ENCODE measurements at regions not wholly inside any gene's neighbourhood (a gene's known extent, or its start where the extent isn't known, plus 50 kb on each side); places are given as distances from the start of the nearest gene placed in this dataset.

DNA sequence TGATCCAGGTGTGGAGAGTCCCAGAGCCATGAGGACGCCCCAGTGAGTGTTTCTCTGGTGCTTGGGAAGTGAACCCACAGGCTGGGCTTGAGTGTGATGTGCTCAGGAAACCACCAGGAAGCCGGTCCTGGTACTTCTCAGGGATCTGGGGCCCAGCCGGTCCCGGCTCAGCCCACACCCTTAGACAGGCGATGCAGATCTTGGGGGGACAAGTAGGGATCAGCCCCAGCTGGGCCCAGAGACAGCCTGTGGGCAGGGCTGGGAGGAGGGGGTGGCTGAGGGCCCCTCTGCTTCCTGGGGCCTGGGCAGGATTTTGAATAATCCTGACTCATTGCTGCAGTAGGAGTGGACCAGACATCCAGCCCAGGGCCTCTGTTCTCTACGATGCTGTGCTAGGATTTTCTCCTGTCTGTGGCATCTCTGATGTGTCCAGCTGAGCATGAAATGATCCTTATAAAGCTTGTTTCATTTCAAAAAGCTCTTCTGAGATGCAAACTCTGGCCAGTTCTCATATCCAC, 698.0 kb downstream of the PTPRU start:
- no CpG with 5 or more reads among the region's 6 CpGs for WGBS (ENCODE audit: low lambda C conversion rate)
- Histone ChIP-seq H3K4me2 (ENCODE audit: low read depth, low read length) (no peak overlapping the region), H3K9me3 (ENCODE audit: low read length) (no peaks in the 10 kb centered on the region), H3K4me1 (ENCODE audit: insufficient read depth, low read length) (no peaks in the 10 kb centered on the region), H3K9ac (ENCODE audit: insufficient read depth, low read depth, low read length) (no peak overlapping the region), H3K36me3 (replicated peaks in 1 of 2; ENCODE audit: control insufficient read depth in 1 of 2, insufficient read depth in 2 of 2, low read length in 2 of 2) (no peaks in the 10 kb centered on the region), H4K20me1 (ENCODE audit: insufficient read depth, low read length) (no peaks in the 10 kb centered on the region), H3K79me2 (ENCODE audit: insufficient read depth, low read length) (no peaks in the 10 kb centered on the region), H3K4me3 (replicated peaks in 1 of 3; ENCODE audit: insufficient read depth in 1 of 3, low read depth in 2 of 3, low read length in 3 of 3) (no peak overlapping the region), H2AFZ (ENCODE audit: low read length) (no peak overlapping the region), H3K27me3 (ENCODE audit: control insufficient read depth in 1 of 2, insufficient read depth in 2 of 2, low read length in 2 of 2) (peaks cover 0 to 25% of the 10 kb centered on the region in 2 experiments; a peak in 3 of 5 replicates), H3K27ac (ENCODE audit: extremely low read length, insufficient read depth, low read length) (no peak overlapping the region)
- POLR2A ChIA-PET = no interaction called here
- TF ChIP-seq, protein P1, sequence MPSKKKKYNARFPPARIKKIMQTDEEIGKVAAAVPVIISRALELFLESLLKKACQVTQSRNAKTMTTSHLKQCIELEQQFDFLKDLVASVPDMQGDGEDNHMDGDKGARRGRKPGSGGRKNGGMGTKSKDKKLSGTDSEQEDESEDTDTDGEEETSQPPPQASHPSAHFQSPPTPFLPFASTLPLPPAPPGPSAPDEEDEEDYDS (CRISPR knock-in tag; IDR thresholded peaks at IDR 0.05) = no peak
- TF ChIP-seq KDM3A (CRISPR knock-in tag; IDR thresholded peaks at IDR 0.05; ENCODE audit: low read depth) (no peak), MAF1 (CRISPR knock-in tag; IDR thresholded peaks at IDR 0.05; ENCODE audit: borderline replicate concordance) (no peak)
- TF ChIP-seq, protein P2, sequence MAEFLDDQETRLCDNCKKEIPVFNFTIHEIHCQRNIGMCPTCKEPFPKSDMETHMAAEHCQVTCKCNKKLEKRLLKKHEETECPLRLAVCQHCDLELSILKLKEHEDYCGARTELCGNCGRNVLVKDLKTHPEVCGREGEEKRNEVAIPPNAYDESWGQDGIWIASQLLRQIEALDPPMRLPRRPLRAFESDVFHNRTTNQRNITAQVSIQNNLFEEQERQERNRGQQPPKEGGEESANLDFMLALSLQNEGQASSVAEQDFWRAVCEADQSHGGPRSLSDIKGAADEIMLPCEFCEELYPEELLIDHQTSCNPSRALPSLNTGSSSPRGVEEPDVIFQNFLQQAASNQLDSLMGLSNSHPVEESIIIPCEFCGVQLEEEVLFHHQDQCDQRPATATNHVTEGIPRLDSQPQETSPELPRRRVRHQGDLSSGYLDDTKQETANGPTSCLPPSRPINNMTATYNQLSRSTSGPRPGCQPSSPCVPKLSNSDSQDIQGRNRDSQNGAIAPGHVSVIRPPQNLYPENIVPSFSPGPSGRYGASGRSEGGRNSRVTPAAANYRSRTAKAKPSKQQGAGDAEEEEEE (CRISPR knock-in tag; IDR thresholded peaks at IDR 0.05; ENCODE audit: borderline replicate concordance) = no peak
- TF ChIP-seq, protein P3, sequence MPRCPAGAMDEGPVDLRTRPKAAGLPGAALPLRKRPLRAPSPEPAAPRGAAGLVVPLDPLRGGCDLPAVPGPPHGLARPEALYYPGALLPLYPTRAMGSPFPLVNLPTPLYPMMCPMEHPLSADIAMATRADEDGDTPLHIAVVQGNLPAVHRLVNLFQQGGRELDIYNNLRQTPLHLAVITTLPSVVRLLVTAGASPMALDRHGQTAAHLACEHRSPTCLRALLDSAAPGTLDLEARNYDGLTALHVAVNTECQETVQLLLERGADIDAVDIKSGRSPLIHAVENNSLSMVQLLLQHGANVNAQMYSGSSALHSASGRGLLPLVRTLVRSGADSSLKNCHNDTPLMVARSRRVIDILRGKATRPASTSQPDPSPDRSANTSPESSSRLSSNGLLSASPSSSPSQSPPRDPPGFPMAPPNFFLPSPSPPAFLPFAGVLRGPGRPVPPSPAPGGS (CRISPR knock-in tag; IDR thresholded peaks at IDR 0.05) = no peak
- DNase-seq (ENCODE audit: low spot score) (no peak), ATAC-seq (no peak), FAIRE-seq (no peak)
- in situ Hi-C loops (cut with HindIII; ENCODE audit: extremely low pct_ligation_motif_present, low pct_unique_long_range_greater_than_20kb) = no loop called here
- intact Hi-C loops (cut with micrococcal nuclease; ENCODE audit: unreplicated experiment) = no loop called here
- CTCF ChIA-PET (ENCODE audit: low intra/inter-chr PET ratio, low total read pairs) = no interaction called here
- BruUV-seq (replicated peaks) = no TSS peak
